ENCODE measurements at regions not wholly inside any gene's neighbourhood (a gene's known extent, or its start where the extent isn't known, plus 50 kb on each side); places are given as distances from the start of the nearest gene placed in this dataset.

- DNase-seq, result no peak
Observed at GRCh38 chr10:78301481-78301880, 267.8 kb downstream of the RPS24 start.

- no peak for DNase-seq
Observed at GRCh38 chr10:78301891-78302738, 268.5 kb downstream of the RPS24 start.

GRCh38 chr10:78302739-78302988 is 269.0 kb downstream of the RPS24 start:
- no peak for DNase-seq

GRCh38 chr10:78302989-78303854 is 269.6 kb downstream of the RPS24 start:
- DNase-seq, result peak; percentile 83

- DNase-seq, result no peak
Observed at GRCh38 chr10:78304091-78305045, 270.7 kb downstream of the RPS24 start.

- no peak for DNase-seq
Observed at GRCh38 chr10:78305311-78305710, 271.6 kb downstream of the RPS24 start.

GRCh38 chr10:78306358-78306757 is 272.7 kb downstream of the RPS24 start:
- DNase-seq, result no peak

GRCh38 chr10:78307576-78307975 is 273.9 kb downstream of the RPS24 start:
- DNase-seq, result no peak

- DNase-seq, result no peak
Observed at GRCh38 chr10:78309536-78310237, 276.0 kb downstream of the RPS24 start.

GRCh38 chr10:78310481-78311080 is 276.9 kb downstream of the RPS24 start:
- DNase-seq, result no peak

GRCh38 chr10:78312197-78313047 is 278.8 kb downstream of the RPS24 start:
- no peak for DNase-seq

GRCh38 chr10:78313048-78313381 is 279.4 kb downstream of the RPS24 start:
- no peak for DNase-seq

- DNase-seq, result no peak
Observed at GRCh38 chr10:78313636-78314035, 280.0 kb downstream of the RPS24 start.

GRCh38 chr10:78314651-78315050 is 281.0 kb downstream of the RPS24 start:
- no peak for DNase-seq

GRCh38 chr10:78316451-78316931 is 282.8 kb downstream of the RPS24 start:
- no peak for DNase-seq

- no peak for DNase-seq
Observed at GRCh38 chr10:78318305-78318704, 284.6 kb downstream of the RPS24 start.

GRCh38 chr10:78319371-78319770 is 285.7 kb downstream of the RPS24 start:
- no peak for DNase-seq

GRCh38 chr10:78319841-78320240 is 286.2 kb downstream of the RPS24 start:
- DNase-seq, result no peak

- no peak for DNase-seq
Observed at GRCh38 chr10:78320506-78320905, 286.8 kb downstream of the RPS24 start.

- DNase-seq, result no peak
Observed at GRCh38 chr10:78321000-78321399, 287.3 kb downstream of the RPS24 start.

- DNase-seq, result no peak
Observed at GRCh38 chr10:78321500-78321899, 287.8 kb downstream of the RPS24 start.
